ENCODE measurements at regions not wholly inside any gene's neighbourhood (a gene's known extent, or its start where the extent isn't known, plus 50 kb on each side); places are given as distances from the start of the nearest gene placed in this dataset.

GRCh38 chr2:75251896-75252295 lies 52.6 kb upstream of the TACR1 start:
- SMC1A ChIA-PET (ENCODE audit: uncharacterized antibody, unreplicated experiment) = interaction anchor here (1.1 kb wide), 1 partner anchor 107 kb away, joined by 3 read pairs; no protein-coding TSS in a partner anchor
- Histone ChIP-seq H3K4me2 (ENCODE audit: control insufficient read depth, insufficient read depth) (no peak overlapping the region), H3K9ac (ENCODE audit: control insufficient read depth, insufficient read depth, low read length) (no peak overlapping the region), H2AFZ (ENCODE audit: control insufficient read depth, low read depth, low read length) (no peak overlapping the region), H3K36me3 (ENCODE audit: control insufficient read depth in 2 of 2, insufficient read depth in 2 of 2, low read length in 1 of 2) (no peaks in the 10 kb centered on the region), H4K20me1 (ENCODE audit: control insufficient read depth, insufficient read depth) (no peaks in the 10 kb centered on the region), H3K27ac (ENCODE audit: control insufficient read depth, insufficient read depth) (no peak overlapping the region), H3K79me2 (ENCODE audit: control insufficient read depth, insufficient read depth, low read length) (no peaks in the 10 kb centered on the region), H3K4me3 (no peak overlapping the region), H3K9me3 (replicated peaks; ENCODE audit: control insufficient read depth, insufficient read depth, low read length) (peaks cover 4% of the 10 kb centered on the region; the same call in 2 of the 3 replicates), H3K4me1 (ENCODE audit: control insufficient read depth, insufficient read depth, low read length) (no peaks in the 10 kb centered on the region; the same call in 1 of the 2 replicates), H3K27me3 (replicated peaks in 1 of 2; ENCODE audit: control insufficient read depth in 2 of 2, insufficient read depth in 2 of 2, low read length in 1 of 2) (no peaks in the 10 kb centered on the region)
- no peak for DNase-seq (ENCODE audit: low read depth, low spot score)
- 38% methylated on average over 3 of the region's 3 CpGs for WGBS (ENCODE audit: insufficient coverage, insufficient replicate concordance, low lambda C conversion rate, missing lambda C conversion rate)
- FAIRE-seq = no peak
- intact Hi-C loops (cut with micrococcal nuclease; ENCODE audit: unreplicated experiment) (no loop called here), in situ Hi-C loops (cut with MboI) (no loop called here)
- TF ChIP-seq, protein P1, sequence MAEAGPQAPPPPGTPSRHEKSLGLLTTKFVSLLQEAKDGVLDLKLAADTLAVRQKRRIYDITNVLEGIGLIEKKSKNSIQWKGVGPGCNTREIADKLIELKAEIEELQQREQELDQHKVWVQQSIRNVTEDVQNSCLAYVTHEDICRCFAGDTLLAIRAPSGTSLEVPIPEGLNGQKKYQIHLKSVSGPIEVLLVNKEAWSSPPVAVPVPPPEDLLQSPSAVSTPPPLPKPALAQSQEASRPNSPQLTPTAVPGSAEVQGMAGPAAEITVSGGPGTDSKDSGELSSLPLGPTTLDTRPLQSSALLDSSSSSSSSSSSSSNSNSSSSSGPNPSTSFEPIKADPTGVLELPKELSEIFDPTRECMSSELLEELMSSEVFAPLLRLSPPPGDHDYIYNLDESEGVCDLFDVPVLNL (IDR thresholded peaks at IDR 0.05; ENCODE audit: low read depth, low read length) = no peak
- TF ChIP-seq DPF2 (IDR thresholded peaks at IDR 0.05) (no peak), RCOR1 (conservative IDR thresholded peaks at IDR 0.05; ENCODE audit: low read depth, low read length) (no peak), SKIL (IDR thresholded peaks at IDR 0.05; ENCODE audit: low read depth, poor library complexity, severe bottlenecking) (no peak), IRF4 (IDR thresholded peaks at IDR 0.05; ENCODE audit: low read depth, low read length) (no peak), EP300 (IDR thresholded peaks at IDR 0.05; ENCODE audit: borderline replicate concordance in 1 of 2, control insufficient read depth in 1 of 2, low read depth in 2 of 2, low read length in 2 of 2) (no peak), ZSCAN29 (IDR thresholded peaks at IDR 0.05) (no peak), PML (IDR thresholded peaks at IDR 0.05; ENCODE audit: low read length) (no peak), PRDM15 (CRISPR knock-in tag; IDR thresholded peaks at IDR 0.05) (no peak), CTCF (IDR thresholded peaks at IDR 0.05 in 2 of 3, conservative IDR thresholded peaks at IDR 0.05 in 1 of 3; ENCODE audit: control insufficient read depth in 2 of 3, extremely low read depth in 1 of 3, insufficient read depth in 1 of 3, low read depth in 3 of 3, low read length in 3 of 3) (no peak), NR2F1 (conservative IDR thresholded peaks at IDR 0.05) (no peak)
- TF ChIP-seq, protein P2, sequence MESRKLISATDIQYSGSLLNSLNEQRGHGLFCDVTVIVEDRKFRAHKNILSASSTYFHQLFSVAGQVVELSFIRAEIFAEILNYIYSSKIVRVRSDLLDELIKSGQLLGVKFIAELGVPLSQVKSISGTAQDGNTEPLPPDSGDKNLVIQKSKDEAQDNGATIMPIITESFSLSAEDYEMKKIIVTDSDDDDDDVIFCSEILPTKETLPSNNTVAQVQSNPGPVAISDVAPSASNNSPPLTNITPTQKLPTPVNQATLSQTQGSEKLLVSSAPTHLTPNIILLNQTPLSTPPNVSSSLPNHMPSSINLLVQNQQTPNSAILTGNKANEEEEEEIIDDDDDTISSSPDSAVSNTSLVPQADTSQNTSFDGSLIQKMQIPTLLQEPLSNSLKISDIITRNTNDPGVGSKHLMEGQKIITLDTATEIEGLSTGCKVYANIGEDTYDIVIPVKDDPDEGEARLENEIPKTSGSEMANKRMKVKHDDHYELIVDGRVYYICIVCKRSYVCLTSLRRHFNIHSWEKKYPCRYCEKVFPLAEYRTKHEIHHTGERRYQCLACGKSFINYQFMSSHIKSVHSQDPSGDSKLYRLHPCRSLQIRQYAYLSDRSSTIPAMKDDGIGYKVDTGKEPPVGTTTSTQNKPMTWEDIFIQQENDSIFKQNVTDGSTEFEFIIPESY (IDR thresholded peaks at IDR 0.05) = no peak
- RAD21 ChIA-PET (ENCODE audit: unreplicated experiment) = no interaction called here
- no peak for ATAC-seq
- POLR2A ChIA-PET = no interaction called here
- CTCF ChIA-PET = no interaction called here
- BruUV-seq (replicated peaks) = no TSS peak

Measured in GM12878 (cell line).